Activated CD4-positive, alpha-beta T cell treated with anti-CD3 and anti-CD28 coated beads, Interleukin-2, Interleukin-4, amounts not matched to agents 100 ng/mL and 50 ng/mL, durations not matched to agents 16 hours and 8 hours (primary cell): ENCODE measurements at regions not wholly inside any gene's neighbourhood (a gene's known extent, or its start where the extent isn't known, plus 50 kb on each side); places are given as distances from the start of the nearest gene placed in this dataset.

Experiments used
- DNase-seq: peaks from one replicate; pipeline ENCODE4 v3.0.0-alpha.2; 2020; ENCODE audit warnings: low spot score

DNA sequence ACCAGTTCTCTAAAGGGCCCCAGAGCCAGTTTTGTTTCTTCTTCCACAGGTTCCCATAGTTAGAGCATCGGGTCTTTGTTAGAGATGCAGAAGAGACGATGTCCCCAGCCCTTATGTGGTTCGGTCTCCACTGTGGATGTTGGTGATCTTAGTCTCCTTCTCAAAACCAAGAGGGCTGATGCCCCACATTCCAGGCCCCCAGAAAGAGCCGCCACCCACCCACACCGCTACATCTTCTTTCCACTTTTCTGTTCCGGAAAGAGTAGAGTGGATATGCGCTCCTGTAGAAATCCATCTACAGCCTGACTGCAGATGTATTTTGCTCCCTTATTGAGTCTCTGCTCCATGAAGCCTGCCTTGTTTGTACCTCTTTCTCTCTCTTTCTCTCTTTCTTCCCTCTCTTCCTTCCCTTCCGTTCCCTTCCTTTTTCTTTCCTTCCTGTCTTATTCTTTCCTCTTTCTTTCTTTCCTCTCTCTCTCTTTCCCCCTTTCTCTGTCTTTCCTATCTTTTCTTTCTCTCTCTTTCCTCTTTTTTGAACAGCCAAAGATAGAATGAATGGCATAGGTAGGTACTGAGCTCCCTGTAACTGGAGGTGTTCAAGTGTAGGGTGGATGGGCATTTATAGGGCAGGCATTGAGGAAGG is 224.3 kb downstream of the SEC14L1 start:
- no peak for DNase-seq

DNA sequence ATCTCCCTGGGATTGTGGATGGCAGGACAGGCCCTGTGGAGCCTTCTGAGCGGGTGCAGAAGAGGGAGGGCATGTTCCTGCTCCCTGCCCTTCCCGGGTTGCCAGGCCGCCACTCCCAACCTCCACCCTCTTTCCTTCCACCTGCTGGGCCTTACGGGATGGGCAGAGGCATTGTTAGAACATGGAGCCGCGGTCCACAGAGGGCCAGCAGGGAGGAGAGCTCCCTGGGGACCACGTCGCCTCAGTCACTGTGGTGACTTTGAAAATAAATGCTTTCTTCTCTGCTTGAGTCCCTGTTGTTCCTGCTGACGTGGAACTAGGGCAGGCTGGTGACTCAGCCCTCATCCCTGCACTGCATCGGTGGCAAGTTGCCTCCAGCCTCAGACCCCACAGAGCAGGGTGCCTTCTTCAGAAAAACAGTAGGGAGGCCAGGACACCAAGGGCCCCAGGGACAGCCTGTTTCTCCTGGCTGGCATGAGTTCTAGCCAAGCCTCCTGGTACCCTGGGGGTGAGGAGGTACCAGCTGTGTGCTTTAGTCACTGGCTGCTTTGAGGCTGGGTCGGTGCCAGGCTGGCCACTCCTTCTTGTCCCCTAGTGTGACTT is 224.9 kb downstream of the SEC14L1 start:
- DNase-seq: no peak

DNA sequence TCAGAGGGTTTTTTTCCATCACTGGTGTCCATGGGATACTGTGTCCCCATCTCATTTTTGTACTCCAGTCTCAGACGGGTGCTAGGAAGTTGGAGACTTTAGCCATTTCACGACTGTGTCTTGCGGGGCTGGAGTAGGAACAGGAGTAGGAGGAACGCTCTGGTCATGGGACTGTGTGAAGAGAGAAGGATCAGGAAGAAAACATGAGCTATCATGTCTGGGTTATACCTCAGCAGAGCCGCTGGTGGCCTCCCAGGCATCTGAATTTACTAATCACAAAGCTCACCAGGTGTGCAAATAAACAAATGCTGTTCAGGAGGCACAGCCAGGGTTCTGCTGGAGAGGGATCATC is 225.4 kb downstream of the SEC14L1 start:
- DNase-seq: no peak

DNA sequence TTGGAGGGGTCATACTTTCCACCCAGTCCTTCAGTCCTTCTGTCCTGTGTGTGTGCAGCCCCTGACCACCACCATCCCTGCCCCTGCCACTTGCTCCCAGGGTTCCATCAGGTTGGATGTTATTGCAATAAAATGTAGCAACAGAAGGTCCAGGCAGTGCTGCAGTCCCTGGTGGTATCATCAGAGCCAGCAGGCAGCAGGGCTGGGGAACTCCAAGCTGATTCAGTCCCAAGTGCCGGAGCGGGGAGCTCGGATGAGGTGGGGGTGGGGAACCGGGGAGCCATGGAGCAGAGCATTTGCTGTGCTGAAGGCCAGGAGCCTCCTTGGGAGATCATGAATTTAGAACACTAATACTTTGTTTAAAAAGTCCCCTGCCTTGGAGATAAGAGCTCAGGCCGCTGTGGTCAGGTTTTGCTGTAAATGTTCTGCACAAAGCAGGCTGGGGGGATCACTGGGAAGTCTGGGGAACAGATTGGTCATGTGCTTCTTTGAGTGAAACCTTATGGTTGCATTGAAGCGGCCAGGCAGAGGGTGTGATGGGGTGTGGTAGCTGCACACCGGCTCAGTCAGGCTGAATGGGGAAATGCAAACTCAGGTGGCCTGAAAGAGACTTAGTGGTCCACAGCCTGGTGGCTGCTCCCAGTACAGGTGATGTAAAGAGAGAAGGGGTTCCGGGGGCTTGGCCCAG is 225.9 kb downstream of the SEC14L1 start:
- no peak for DNase-seq

DNA sequence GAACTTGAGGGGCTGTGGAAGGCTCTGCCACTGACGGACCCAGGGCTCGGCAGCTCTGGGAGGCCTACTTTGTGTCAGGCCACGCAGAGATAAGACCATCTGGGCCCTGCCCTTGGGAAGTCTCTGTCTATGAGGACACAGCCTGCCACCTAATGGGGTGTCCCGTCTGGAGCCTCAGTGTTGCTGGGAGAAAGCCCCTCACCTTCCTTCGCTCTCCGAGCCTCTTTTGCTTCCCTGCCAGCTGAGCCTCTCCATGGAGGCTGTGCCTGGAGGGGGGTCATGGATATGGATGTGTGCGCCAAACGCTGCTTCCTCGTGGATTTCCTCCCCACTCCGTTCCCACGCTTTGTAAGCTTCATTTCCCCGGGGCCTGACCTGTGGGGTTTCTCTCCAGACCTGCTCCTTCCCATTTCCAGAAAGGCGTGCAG is 228.8 kb downstream of the SEC14L1 start:
- no peak for DNase-seq

GRCh38 chr17:77370586-77370985 is 229.8 kb downstream of the SEC14L1 start:
- DNase-seq: no peak

DNA sequence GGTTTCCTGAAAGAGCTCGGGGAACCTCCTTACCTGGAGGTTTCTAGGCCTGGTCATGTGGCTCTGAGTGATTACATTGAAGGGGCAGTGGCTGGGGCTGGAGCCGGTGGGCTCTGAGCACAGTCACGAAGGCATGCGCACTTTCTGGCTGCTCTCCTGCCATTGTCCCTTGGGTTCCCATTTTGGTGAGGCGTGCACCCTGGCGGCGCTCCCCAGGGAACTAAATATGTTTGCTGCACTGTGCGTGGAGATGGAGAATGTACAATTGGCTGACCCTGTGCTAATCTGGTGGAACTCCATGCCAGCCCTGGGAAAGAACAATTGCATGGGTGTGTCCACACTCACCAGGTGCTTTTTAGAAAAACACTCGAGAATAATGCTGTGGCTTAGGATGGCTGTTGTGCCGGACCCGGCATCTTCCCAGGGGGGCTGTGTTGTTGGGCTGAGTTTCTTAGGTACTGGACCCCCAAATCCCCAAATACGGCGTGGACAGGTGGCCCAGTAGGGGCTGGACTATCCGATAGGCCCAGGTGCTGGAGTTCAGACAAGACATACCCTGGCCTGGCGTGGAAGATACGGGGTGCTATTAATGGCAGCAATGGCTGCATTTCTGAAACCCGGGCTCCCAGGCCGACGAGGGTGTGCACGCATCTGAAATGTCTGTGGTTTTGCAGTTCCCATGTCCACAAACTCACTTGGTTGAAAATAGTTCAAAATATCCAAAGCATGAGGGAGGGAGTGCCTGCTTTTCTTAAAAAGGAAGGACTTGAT is 230.5 kb downstream of the SEC14L1 start:
- DNase-seq: no peak

DNA sequence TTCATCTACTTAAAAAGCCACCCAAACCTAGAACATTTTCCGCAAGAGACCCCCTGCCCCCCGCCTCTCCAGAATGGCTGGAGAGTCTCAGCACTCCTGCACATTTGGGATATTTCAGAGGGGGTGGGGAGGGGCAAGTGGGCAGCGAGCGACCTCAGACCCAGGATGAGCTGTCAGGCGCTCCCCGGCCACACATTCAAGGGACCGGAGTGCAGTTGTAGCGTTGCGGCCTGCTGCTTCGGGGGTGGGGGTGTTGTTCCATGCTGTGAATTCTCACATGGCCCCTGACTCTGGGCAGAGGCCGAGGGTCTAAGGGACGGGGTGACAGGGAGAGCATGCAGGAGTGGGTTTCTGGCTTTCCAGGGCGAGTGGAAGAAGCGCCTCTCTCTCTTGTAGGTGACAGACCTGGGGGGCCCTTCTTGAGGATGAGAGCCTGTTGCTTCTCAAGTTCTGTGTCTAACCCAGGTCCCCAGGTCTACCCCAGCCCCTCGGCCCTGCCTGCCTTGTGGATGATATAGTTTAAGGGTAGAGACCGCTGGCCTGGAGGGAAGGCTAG is 231.2 kb downstream of the SEC14L1 start:
- no peak for DNase-seq

DNA sequence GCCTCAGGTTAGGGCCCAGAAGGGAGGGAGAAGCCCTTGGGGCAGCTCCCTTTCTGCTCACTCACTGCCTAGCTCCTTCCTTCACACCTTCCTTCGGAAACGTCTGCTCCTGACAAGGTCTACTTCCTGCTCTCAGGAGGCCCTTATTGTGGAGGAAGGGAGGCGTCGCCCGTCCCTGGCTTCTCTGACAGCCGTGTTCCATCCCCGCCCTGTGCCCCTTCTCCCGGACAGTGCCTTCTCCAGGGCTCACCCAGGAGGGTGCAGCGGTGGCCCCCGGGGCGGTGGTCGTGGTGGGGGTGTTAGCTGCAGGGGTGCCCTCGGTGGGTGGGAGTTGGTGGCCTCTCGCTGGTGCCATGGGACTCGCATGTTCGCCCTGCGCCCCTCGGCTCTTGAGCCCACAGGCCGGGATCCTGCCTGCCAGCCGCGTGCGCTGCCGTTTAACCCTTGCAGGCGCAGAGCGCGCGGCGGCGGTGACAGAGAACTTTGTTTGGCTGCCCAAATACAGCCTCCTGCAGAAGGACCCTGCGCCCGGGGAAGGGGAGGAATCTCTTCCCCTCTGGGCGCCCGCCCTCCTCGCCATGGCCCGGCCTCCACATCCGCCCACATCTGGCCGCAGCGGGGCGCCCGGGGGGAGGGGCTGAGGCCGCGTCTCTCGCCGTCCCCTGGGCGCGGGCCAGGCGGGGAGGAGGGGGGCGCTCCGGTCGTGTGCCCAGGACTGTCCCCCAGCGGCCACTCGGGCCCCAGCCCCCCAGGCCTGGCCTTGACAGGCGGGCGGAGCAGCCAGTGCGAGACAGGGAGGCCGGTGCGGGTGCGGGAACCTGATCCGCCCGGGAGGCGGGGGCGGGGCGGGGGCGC is 231.9 kb downstream of the SEC14L1 start:
- peak; percentile 69 for DNase-seq

- DNase-seq: peak; percentile 33
These were observed 232.8 kb downstream of the SEC14L1 start for GRCh38 chr17:77373299-77374169.

GRCh38 chr17:77374170-77374936 is 233.6 kb downstream of the SEC14L1 start:
- peak; percentile 71 for DNase-seq

GRCh38 chr17:77375108-77375916 is 234.5 kb downstream of the SEC14L1 start:
- DNase-seq: no peak

GRCh38 chr17:77375917-77376651 is 235.3 kb downstream of the SEC14L1 start:
- DNase-seq: peak; percentile 73

- no peak for DNase-seq
These were observed 236.3 kb downstream of the SEC14L1 start for GRCh38 chr17:77376795-77377709.

DNA sequence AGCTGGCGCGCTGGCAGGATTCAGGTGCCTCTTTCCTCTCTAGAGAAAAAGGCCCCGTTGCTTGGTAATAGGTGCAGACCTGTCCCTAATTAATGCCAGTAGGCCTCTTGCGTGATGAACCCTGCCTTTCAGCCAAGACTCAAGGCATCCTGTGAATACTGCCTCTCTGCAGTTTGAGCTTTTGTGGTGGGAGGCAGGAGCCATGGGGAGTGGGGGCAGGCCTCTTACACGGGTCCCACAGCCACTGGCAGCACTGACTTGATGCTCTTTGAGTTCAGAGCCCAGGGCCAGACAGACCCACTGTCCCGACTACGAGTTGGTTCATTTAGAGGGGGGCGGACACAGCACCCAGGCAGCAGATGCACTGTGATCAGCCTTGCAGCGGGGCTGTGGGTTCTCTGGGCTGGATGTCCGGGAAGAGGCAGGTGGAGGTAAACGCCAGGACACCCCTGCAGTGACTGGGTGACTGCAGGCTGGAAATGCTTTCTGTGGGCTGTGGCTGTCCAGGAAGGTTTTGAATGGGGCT is 237.0 kb downstream of the SEC14L1 start:
- no peak for DNase-seq

DNA sequence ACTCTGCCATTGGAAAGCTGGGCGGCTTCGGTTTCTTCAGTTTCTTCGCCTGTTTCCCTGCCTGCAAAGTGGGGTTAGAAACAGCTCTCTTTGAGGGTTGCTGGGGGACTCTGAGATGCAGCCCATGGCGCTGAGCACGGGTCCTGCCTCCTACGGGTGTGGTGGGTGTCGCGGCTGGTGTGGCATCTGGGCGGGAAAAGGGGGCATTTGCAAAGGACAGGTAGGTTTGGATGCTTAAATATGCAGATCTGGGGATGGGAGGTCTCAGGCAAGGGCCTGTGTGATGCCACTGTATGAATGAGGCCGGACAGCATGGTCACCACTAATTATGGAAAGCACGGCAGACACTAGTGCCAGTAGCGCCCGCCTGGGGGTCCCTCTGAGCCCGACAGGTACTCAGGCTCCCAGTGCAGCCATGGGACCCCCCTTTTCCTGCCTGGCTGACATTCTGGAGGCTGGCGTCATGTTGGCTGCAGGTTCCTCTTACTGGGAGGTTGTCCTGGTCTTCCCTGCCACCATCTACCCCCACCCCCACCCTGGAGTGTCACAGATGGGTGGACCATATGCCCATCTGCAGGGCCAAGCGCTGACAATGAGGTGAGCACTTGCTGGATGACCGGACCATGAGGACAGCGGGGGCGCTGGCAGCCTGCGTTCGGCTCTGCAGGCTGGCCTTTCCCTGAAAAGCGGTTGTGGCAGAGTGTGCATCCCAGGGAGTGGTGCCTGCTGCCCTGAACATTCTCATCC is 237.7 kb downstream of the SEC14L1 start:
- no peak for DNase-seq
